Vagina (tissue), 2 donors: ENCODE measurements at regions not wholly inside any gene's neighbourhood (a gene's known extent, or its start where the extent isn't known, plus 50 kb on each side); places are given as distances from the start of the nearest gene placed in this dataset.

Experiments
- CTCF ChIP-seq, 3 experiments: fragments of 450-650 bp in 2 of 3; fragments of 200-600 bp in 1 of 3; sonication (generic) in 1 of 3; IDR thresholded peaks; one replicate each; pipeline ENCODE4 v1.5.1; 2017 to 2019; ENCODE audit warnings: antibody characterized with exemption in 3 of 3, mild to moderate bottlenecking in 2 of 3, moderate library complexity in 2 of 3
- POLR2A ChIP-seq, 2 donors: fragments of 450-650 bp; IDR thresholded peaks; one replicate each; pipeline ENCODE4 v1.6.1; 2017; ENCODE audit warnings: antibody characterized with exemption in 2 of 2, mild to moderate bottlenecking in 2 of 2, moderate library complexity in 2 of 2
- POLR2AphosphoS5 ChIP-seq, 2 donors: sonication (generic); formaldehyde crosslinking; IDR thresholded peaks; one replicate each; pipeline ENCODE4 v1.9.0; 2017; ENCODE audit warnings: antibody characterized with exemption in 2 of 2, mild to moderate bottlenecking in 2 of 2, low read depth in 1 of 2; ENCODE audit not compliant: insufficient read depth in 1 of 2

DNA sequence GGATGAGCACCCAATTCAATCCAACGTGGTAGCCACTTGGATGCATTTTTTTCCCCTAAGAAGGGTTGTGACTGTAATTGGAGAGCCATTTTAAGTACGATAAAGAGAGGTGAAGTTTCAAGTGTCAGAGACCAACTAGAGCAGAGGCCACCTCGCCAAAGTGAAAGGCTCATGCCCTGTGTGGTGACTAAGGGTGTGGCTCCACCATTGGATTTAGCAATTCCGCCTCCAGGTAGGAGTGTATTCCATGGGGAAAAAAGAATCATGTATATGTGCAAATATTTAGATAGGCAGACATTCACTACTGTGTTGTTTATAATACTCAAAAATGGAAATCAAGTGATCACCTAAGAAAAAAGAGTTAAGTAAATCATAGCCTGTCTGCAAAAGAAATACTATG is 53.1 kb upstream of the S1PR3 start:
- TF ChIP-seq POLR2AphosphoS5 (IDR thresholded peaks at IDR 0.05; ENCODE audit: insufficient read depth in 1 of 2, low read depth in 1 of 2) (no peak), CTCF (IDR thresholded peaks at IDR 0.05) (no peak), POLR2A (IDR thresholded peaks at IDR 0.05) (no peak)
